Hepatocyte (in vitro differentiated cells): ENCODE measurements at regions not wholly inside any gene's neighbourhood (a gene's known extent, or its start where the extent isn't known, plus 50 kb on each side); places are given as distances from the start of the nearest gene placed in this dataset.

Experiments
- DNase-seq: peaks from one replicate; pipeline ENCODE4 v3.0.0-alpha.2; 2016; ENCODE audit warnings: low spot score
- H2AFZ ChIP-seq: fragments of 200-600 bp; sonication (generic); 2 replicates; pipeline ENCODE4 v1.6.0; 2016; ENCODE audit warnings: antibody characterized with exemption, mild to moderate bottlenecking
- H3K27ac ChIP-seq: fragments of 200-600 bp; sonication (generic); 2 replicates; pipeline ENCODE4 v1.5.1; 2016; ENCODE audit warnings: mild to moderate bottlenecking
- H3K27me3 ChIP-seq: fragments of 200-600 bp; sonication (generic); 2 replicates; pipeline ENCODE4 v1.6.1; 2016
- H3K36me3 ChIP-seq: fragments of 200-600 bp; sonication (generic); replicated peaks from 2 replicates; pipeline ENCODE4 v1.5.1; 2016; ENCODE audit warnings: low read depth; ENCODE audit not compliant: insufficient read depth
- H3K4me1 ChIP-seq: fragments of 200-600 bp; sonication (generic); 2 replicates; pipeline ENCODE4 v1.5.1; 2016; ENCODE audit warnings: mild to moderate bottlenecking, moderate library complexity; ENCODE audit not compliant: insufficient read depth
- H3K4me2 ChIP-seq: fragments of 200-600 bp; sonication (generic); 2 replicates; pipeline ENCODE4 v1.6.0; 2016
- H3K4me3 ChIP-seq: fragments of 200-600 bp; sonication (generic); 2 replicates; pipeline ENCODE4 v1.5.1; 2016; ENCODE audit warnings: mild to moderate bottlenecking
- H3K79me2 ChIP-seq: fragments of 200-600 bp; sonication (generic); 2 replicates; pipeline ENCODE4 v1.6.0; 2017; ENCODE audit warnings: mild to moderate bottlenecking
- H3K9me2 ChIP-seq: fragments of 200-600 bp; sonication (generic); replicated peaks from 2 replicates; pipeline ENCODE4 v1.6.0; 2017; ENCODE audit warnings: mild to moderate bottlenecking; ENCODE audit not compliant: insufficient read depth
- H3K9me3 ChIP-seq: fragments of 200-600 bp; sonication (generic); 2 replicates; pipeline ENCODE4 v1.5.1; 2016; ENCODE audit warnings: low read depth, mild to moderate bottlenecking
- H4K20me1 ChIP-seq: fragments of 200-600 bp; sonication (generic); 2 replicates; pipeline ENCODE4 v1.6.0; 2016; ENCODE audit warnings: mild to moderate bottlenecking; ENCODE audit not compliant: insufficient read depth, poor library complexity, severe bottlenecking
- CTCF ChIP-seq: fragments of 200-600 bp; sonication (generic); IDR thresholded peaks from 2 replicates; pipeline ENCODE4 v1.5.1; 2016; ENCODE audit warnings: antibody characterized with exemption, mild to moderate bottlenecking; ENCODE audit not compliant: poor library complexity
- EZH2 ChIP-seq: fragments of 200-600 bp; sonication (generic); IDR thresholded peaks from 2 replicates; pipeline ENCODE4 v1.6.1; 2016; ENCODE audit warnings: antibody characterized with exemption, mild to moderate bottlenecking, borderline replicate concordance
- EZH2phosphoT487 ChIP-seq: fragments of 200-600 bp; sonication (generic); IDR thresholded peaks from one replicate; pipeline ENCODE4 v1.6.1; 2018; ENCODE audit warnings: antibody characterized with exemption, mild to moderate bottlenecking, low read depth, moderate library complexity; ENCODE audit not compliant: unreplicated experiment, severe bottlenecking
- WGBS: methylation state at CpG from one replicate; pipeline ENCODE4 v1.1.6; 2016; ENCODE audit warnings: low lambda C conversion rate; ENCODE audit errors: missing lambda C conversion rate; 5-methylcytosine and 5-hydroxymethylcytosine counted together

DNA sequence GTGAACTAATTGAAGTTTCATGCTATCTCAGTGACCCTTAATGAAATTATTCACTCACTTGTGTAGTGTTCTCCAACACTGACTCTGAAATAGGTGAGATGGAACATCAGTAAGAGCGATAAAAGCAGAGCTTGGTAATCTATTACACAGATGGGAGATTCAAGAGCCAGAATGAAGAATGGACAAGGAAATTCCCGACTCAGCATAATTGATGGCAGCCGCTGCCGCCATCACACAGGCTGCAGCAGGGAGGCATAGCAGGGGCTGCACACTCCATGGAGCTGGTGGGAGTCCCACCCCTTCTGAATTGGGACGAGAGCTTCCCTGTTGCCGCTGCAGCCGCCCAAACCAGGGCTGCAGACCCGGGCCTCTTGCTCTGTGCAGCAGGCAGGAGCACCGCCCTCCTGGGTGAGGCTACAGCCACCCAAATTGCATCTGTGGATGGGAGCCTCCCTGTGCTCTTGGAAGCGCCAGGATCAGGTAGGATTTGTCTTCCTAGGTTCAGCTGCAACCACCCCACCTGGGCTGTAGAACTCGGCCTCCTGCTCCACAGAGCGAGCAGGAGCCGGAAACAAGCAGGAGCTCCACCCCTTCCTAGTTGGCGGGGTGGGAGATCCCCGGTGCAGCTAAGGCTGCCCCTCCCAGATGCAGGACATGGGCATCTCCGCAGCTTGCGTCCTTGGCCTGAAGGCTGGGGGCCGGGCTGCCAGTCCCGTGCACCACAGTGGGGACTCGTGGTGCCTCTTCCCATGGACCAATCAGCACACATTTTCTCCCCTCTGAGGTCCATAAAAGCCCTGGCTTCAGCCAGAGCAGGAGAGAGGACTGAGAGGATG lies 535.1 kb upstream of the LUZP2 start:
- Histone ChIP-seq H2AFZ (no peak overlapping the region), H3K4me2 (no peak overlapping the region), H3K9me3 (no peaks in the 10 kb centered on the region), H3K27ac (no peak overlapping the region), H3K79me2 (no peaks in the 10 kb centered on the region), H3K27me3 (no peaks in the 10 kb centered on the region), H4K20me1 (no peaks in the 10 kb centered on the region), H3K9me2 (no peaks in the 10 kb centered on the region), H3K4me1 (no peaks in the 10 kb centered on the region), H3K36me3 (no peaks in the 10 kb centered on the region), H3K4me3 (no peak overlapping the region)
- TF ChIP-seq EZH2phosphoT487 (no peak), CTCF (no peak), EZH2 (no peak)
- WGBS, result 93% methylated on average over 20 of the region's 20 CpGs
- no peak for DNase-seq

- Histone ChIP-seq H3K4me3 (no peak overlapping the region), H2AFZ (no peak overlapping the region), H3K79me2 (no peaks in the 10 kb centered on the region), H3K9me2 (no peaks in the 10 kb centered on the region), H3K27ac (no peak overlapping the region), H4K20me1 (no peaks in the 10 kb centered on the region), H3K4me1 (no peaks in the 10 kb centered on the region), H3K27me3 (no peaks in the 10 kb centered on the region), H3K36me3 (no peaks in the 10 kb centered on the region), H3K4me2 (no peak overlapping the region), H3K9me3 (no peaks in the 10 kb centered on the region)
- WGBS, result 59% methylated on average over 2 of the region's 2 CpGs
- TF ChIP-seq EZH2phosphoT487, result no peak
- TF ChIP-seq EZH2, result no peak
- TF ChIP-seq CTCF, result no peak
- DNase-seq, result no peak
Observed at GRCh38 chr11:23973244-23973643, 523.6 kb upstream of the LUZP2 start.

- Histone ChIP-seq H3K36me3 (no peaks in the 10 kb centered on the region), H3K9me2 (no peaks in the 10 kb centered on the region), H3K79me2 (no peaks in the 10 kb centered on the region), H4K20me1 (no peaks in the 10 kb centered on the region), H3K27ac (no peak overlapping the region), H3K9me3 (no peaks in the 10 kb centered on the region), H3K27me3 (no peaks in the 10 kb centered on the region), H3K4me3 (no peak overlapping the region), H2AFZ (no peak overlapping the region), H3K4me2 (no peak overlapping the region), H3K4me1 (no peaks in the 10 kb centered on the region)
- TF ChIP-seq EZH2, result no peak
- TF ChIP-seq EZH2phosphoT487, result no peak
- TF ChIP-seq CTCF, result no peak
- WGBS, result 52% methylated on average over 3 of the region's 3 CpGs
- DNase-seq, result no peak
Observed at GRCh38 chr11:23974051-23974450, 522.8 kb upstream of the LUZP2 start.
